Trophoblast cell (in vitro differentiated cells and primary cell): ENCODE measurements at regions not wholly inside any gene's neighbourhood (a gene's known extent, or its start where the extent isn't known, plus 50 kb on each side); places are given as distances from the start of the nearest gene placed in this dataset.
A peak's percentile ranks its signal among the peaks of the same experiment; 100 is the strongest.
"Not testable (repeated sequence)": the region's sequence is repeated elsewhere in the genome, so short reads cannot be mapped to it uniquely, and the experiment has no call there.

Source experiments
- DNase-seq, 2 donors: peaks; one replicate each; pipeline ENCODE4 v3.0.0-alpha.2; 2016
- H2AFZ ChIP-seq: 2 replicates; pipeline ENCODE4 v1.6.1; 2013; ENCODE audit warnings: low read length, moderate library complexity, mild to moderate bottlenecking; ENCODE audit not compliant: insufficient read depth, poor library complexity
- H2AK5ac ChIP-seq: 2 replicates; pipeline ENCODE4 v1.6.1; 2013; ENCODE audit warnings: mild to moderate bottlenecking, low read length
- H2BK120ac ChIP-seq: 2 replicates; pipeline ENCODE4 v1.6.1; 2013; ENCODE audit warnings: low read length, mild to moderate bottlenecking, moderate library complexity; ENCODE audit not compliant: insufficient read depth, poor library complexity
- H2BK12ac ChIP-seq: 2 replicates; pipeline ENCODE4 v1.6.1; 2013; ENCODE audit warnings: mild to moderate bottlenecking, low read length, moderate library complexity
- H2BK5ac ChIP-seq: 2 replicates; pipeline ENCODE4 v1.6.1; 2013; ENCODE audit warnings: low read length, low read depth, moderate library complexity, mild to moderate bottlenecking; ENCODE audit not compliant: poor library complexity
- H3K14ac ChIP-seq: 2 replicates; pipeline ENCODE4 v1.6.1; 2013; ENCODE audit warnings: mild to moderate bottlenecking, low read length
- H3K18ac ChIP-seq: 2 replicates; pipeline ENCODE4 v1.6.1; 2013; ENCODE audit warnings: mild to moderate bottlenecking, low read length
- H3K23ac ChIP-seq: 2 replicates; pipeline ENCODE4 v1.6.1; 2013; ENCODE audit warnings: low read length
- H3K27ac ChIP-seq: 2 replicates; pipeline ENCODE4 v1.5.1; 2013; ENCODE audit warnings: low read depth, mild to moderate bottlenecking, inconsistent platforms, low read length, moderate library complexity
- H3K27me3 ChIP-seq: 2 replicates; pipeline ENCODE4 v1.6.1; 2013; ENCODE audit warnings: inconsistent platforms, mild to moderate bottlenecking, low read length, moderate library complexity; ENCODE audit not compliant: insufficient read depth
- H3K36me3 ChIP-seq, 2 experiments: 1 replicate in 1 of 2; 2 replicates in 1 of 2; pipeline ENCODE4 v1.6.1; 2013; ENCODE audit warnings: low read length in 2 of 2, mild to moderate bottlenecking in 2 of 2, moderate library complexity in 1 of 2; ENCODE audit not compliant: insufficient read depth in 2 of 2, control insufficient read depth in 1 of 2
- H3K4ac ChIP-seq: 2 replicates; pipeline ENCODE4 v1.6.1; 2013; ENCODE audit warnings: low read depth, mild to moderate bottlenecking, low read length, moderate library complexity
- H3K4me1 ChIP-seq, 2 experiments: 1 replicate in 1 of 2; 2 replicates in 1 of 2; pipeline ENCODE4 v1.6.1; 2013; ENCODE audit warnings: low read length in 2 of 2, mild to moderate bottlenecking in 2 of 2, moderate library complexity in 1 of 2; ENCODE audit not compliant: insufficient read depth in 2 of 2, control insufficient read depth in 1 of 2
- H3K4me2 ChIP-seq: 2 replicates; pipeline ENCODE4 v1.6.1; 2013; ENCODE audit warnings: inconsistent platforms, mild to moderate bottlenecking, low read length, moderate library complexity
- H3K4me3 ChIP-seq: 2 replicates; pipeline ENCODE4 v1.5.1; 2013; ENCODE audit warnings: mild to moderate bottlenecking, low read depth, low read length, inconsistent platforms
- H3K79me1 ChIP-seq: one replicate; pipeline ENCODE4 v1.6.1; 2013; ENCODE audit warnings: low read length
- H3K79me2 ChIP-seq: 2 replicates; pipeline ENCODE4 v1.6.1; 2013; ENCODE audit warnings: low read length, mild to moderate bottlenecking; ENCODE audit not compliant: control insufficient read depth, insufficient read depth, poor library complexity
- H3K9ac ChIP-seq: 2 replicates; pipeline ENCODE4 v1.6.1; 2013; ENCODE audit warnings: mild to moderate bottlenecking, low read length
- H3K9me3 ChIP-seq: 2 replicates; pipeline ENCODE4 v1.6.1; 2013; ENCODE audit warnings: low read depth, mild to moderate bottlenecking, control low read depth, inconsistent platforms, low read length; ENCODE audit not compliant: insufficient read depth
- H4K12ac ChIP-seq: 2 replicates; pipeline ENCODE4 v1.6.1; 2013; ENCODE audit warnings: low read depth, mild to moderate bottlenecking, low read length, moderate library complexity
- H4K8ac ChIP-seq: 2 replicates; pipeline ENCODE4 v1.6.1; 2013; ENCODE audit warnings: low read depth, mild to moderate bottlenecking, low read length, moderate library complexity
- H4K91ac ChIP-seq: one replicate; pipeline ENCODE4 v1.6.1; 2013; ENCODE audit warnings: low read depth, mild to moderate bottlenecking, low read length, moderate library complexity
- WGBS: extraction: QIAGEN DNeasy Blood & Tissue Kit; methylation state at CpG from one replicate; pipeline ENCODE4 v1.1.7; 2013; ENCODE audit warnings: missing lambda C conversion rate; ENCODE audit not compliant: insufficient read length, insufficient coverage; ENCODE audit errors: extremely low coverage; 5-methylcytosine and 5-hydroxymethylcytosine counted together

DNA sequence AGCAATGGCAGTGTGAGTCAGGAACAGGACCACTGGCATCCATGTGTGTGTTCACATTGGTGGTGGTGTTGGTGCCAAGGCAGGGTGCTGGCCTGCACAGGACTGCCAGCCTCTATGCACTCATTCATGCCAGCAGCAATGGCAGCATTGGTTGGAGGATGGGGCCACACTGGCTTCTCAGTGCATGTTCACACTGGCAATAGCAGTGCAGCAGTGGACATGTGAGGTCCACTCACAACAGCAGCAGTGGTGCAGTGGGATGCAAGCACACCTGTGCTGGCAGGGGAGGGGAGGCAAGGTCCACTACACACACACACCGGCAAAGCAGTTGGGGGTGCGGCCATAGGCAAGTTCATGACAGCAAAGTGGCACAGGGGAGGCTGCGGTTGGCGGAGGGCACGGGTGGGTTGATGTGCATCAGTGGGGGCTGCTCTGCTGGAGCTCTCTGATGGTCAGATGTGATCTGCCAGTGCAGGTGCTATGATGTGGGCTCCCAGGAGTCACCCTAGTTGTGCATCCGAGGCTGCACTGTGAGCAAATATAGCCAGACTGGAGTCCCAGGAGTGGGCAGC is 57.8 kb upstream of the TNKS2 start:
- H3K4me1 ChIP-seq, result peaks cover 2 to 4% of the 10 kb centered on the region in 2 experiments
- H2BK12ac ChIP-seq, result no peak overlapping the region
- H3K18ac ChIP-seq, result no peak overlapping the region
- no peak overlapping the region for H3K27ac ChIP-seq
- H3K79me2 ChIP-seq, result no peaks in the 10 kb centered on the region
- peak overlapping the region; percentile 38 for H3K23ac ChIP-seq
- H2AK5ac ChIP-seq, result no peak overlapping the region
- no peak for DNase-seq
- H3K14ac ChIP-seq, result no peak overlapping the region
- no peak overlapping the region for H2BK120ac ChIP-seq
- H4K8ac ChIP-seq, result no peak overlapping the region
- no peak overlapping the region for H2BK5ac ChIP-seq
- H3K9ac ChIP-seq, result no peak overlapping the region
- no peak overlapping the region for H2AFZ ChIP-seq
- no CpG with 5 or more reads among the region's 6 CpGs for WGBS
- no peaks in the 10 kb centered on the region for H3K36me3 ChIP-seq
- peaks cover 5% of the 10 kb centered on the region for H3K9me3 ChIP-seq
- no peak overlapping the region for H3K4ac ChIP-seq
- H4K91ac ChIP-seq, result no peak overlapping the region
- no peak overlapping the region for H4K12ac ChIP-seq
- H3K4me2 ChIP-seq, result no peak overlapping the region
- no peaks in the 10 kb centered on the region for H3K27me3 ChIP-seq
- no peaks in the 10 kb centered on the region for H3K79me1 ChIP-seq
- no peak overlapping the region for H3K4me3 ChIP-seq

DNA sequence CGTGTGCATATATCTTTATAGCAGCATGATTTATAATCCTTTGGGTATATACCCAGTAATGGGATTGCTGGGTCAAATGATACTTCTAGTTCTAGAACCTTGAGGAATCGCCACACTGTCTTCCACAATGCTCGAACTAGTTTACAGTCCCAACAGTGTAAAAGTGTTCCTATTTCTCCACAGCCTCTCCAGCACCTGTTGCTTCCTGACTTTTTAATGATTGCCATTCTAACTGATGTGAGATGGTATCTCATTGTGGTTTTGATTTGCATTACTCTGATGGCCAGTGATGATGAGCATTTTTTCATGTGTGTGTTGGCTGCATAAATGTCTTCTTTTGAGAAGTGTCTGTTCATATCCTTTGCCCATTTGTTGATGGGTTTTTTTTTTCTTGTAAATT is 66.0 kb upstream of the TNKS2 start:
- H3K36me3 ChIP-seq, H3K4me3 ChIP-seq, H2BK5ac ChIP-seq, H3K9ac ChIP-seq, H2AFZ ChIP-seq, H4K8ac ChIP-seq, H3K27me3 ChIP-seq, H2BK12ac ChIP-seq, H3K4me2 ChIP-seq, H3K4me1 ChIP-seq, H4K91ac ChIP-seq, H3K18ac ChIP-seq, H3K14ac ChIP-seq, H3K9me3 ChIP-seq, H3K4ac ChIP-seq, H2BK120ac ChIP-seq, H3K23ac ChIP-seq, H4K12ac ChIP-seq, H3K79me1 ChIP-seq, H2AK5ac ChIP-seq, DNase-seq, H3K27ac ChIP-seq, H3K79me2 ChIP-seq: not testable (repeated sequence)
- no CpG with 5 or more reads among the region's 3 CpGs for WGBS

DNA sequence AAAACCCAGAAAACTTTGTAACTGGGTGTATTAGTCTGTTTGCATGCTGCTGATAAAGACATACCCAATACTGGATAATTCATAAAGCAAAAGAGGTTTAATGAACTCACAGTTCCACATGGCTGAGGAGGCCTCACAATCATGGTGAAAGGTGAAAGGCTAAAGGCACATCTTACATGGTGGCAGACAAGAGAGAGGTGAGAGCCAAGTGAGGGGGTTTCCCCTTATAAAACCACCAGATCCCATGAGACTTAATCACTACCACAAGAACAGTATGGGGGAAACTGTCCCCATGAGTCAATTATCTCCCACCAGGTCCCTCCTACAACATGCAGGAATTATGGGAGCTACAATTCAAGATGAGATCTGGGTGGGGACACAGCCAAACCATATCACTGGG is 68.9 kb upstream of the TNKS2 start:
- not testable (repeated sequence) for H3K4me1 ChIP-seq, H3K23ac ChIP-seq, H2AFZ ChIP-seq, H4K91ac ChIP-seq, H2AK5ac ChIP-seq, H2BK5ac ChIP-seq, H4K8ac ChIP-seq, DNase-seq, H3K4me2 ChIP-seq, H3K9ac ChIP-seq, H4K12ac ChIP-seq, H2BK12ac ChIP-seq, H2BK120ac ChIP-seq, H3K27me3 ChIP-seq, H3K4me3 ChIP-seq, H3K14ac ChIP-seq, H3K79me1 ChIP-seq, H3K36me3 ChIP-seq, H3K9me3 ChIP-seq, H3K18ac ChIP-seq, H3K4ac ChIP-seq, H3K27ac ChIP-seq, H3K79me2 ChIP-seq

DNA sequence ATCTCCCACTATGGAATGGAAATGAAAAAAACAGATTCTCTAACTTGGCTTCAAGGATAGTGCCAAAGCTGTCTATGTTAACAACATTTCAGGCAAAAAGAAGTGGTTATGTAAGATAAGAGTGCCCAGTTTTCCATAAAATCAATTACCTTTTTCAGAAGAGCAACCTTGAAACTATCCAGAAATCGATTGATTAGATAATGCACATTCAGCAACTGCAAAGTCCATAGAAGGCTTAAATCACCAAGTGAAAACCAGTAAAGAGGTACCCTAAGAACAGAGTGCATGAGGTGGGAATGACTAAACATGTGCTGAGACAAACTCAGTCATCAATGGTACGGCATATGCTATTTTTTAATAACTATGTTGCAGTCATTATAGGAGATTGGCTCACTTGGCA is 71.9 kb upstream of the TNKS2 start:
- Histone ChIP-seq H3K14ac (no peak overlapping the region), H2AFZ (no peak overlapping the region), H2BK5ac (no peak overlapping the region), H2BK120ac (no peak overlapping the region), H3K36me3 (no peaks in the 10 kb centered on the region), H4K12ac (no peak overlapping the region), H4K91ac (no peak overlapping the region), H4K8ac (no peak overlapping the region), H3K4ac (no peak overlapping the region), H3K9me3 (no peaks in the 10 kb centered on the region), H3K4me1 (no peaks in the 10 kb centered on the region), H3K18ac (no peak overlapping the region), H3K79me2 (no peaks in the 10 kb centered on the region), H3K9ac (no peak overlapping the region), H3K4me2 (no peak overlapping the region), H2BK12ac (no peak overlapping the region), H3K4me3 (no peak overlapping the region), H3K79me1 (no peaks in the 10 kb centered on the region), H3K27ac (no peak overlapping the region), H2AK5ac (no peak overlapping the region), H3K23ac (no peak overlapping the region), H3K27me3 (no peaks in the 10 kb centered on the region)
- DNase-seq, result no peak
- no CpG with 5 or more reads among the region's 2 CpGs for WGBS
